LoVo (cell line): ENCODE measurements at regions not wholly inside any gene's neighbourhood (a gene's known extent, or its start where the extent isn't known, plus 50 kb on each side); places are given as distances from the start of the nearest gene placed in this dataset.
"Not testable (repeated sequence)": the region's sequence is repeated elsewhere in the genome, so short reads cannot be mapped to it uniquely, and the experiment has no call there.

ENCODE experiments used
- DNase-seq: peaks from one replicate; pipeline ENCODE4 v3.0.0-alpha.2; 2016; ENCODE audit warnings: low spot score

DNA sequence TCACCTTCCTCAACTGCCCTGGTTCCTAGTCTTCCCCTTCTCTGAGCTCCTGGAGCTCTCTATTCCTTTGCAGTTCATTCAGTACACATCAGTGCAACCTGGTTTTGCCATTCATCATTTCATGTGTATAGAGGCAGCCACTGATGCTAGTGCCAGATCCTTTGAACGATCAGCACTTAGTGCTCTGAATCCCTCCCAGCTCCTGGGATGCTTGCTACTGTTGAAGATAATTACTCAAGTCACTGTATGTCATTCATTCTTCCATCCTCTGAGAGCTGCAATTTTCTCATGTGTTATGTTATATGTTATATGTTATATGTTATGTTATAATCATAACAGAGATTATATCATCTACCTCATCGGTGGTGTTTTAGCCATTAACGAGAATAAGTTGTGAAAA, 98.5 kb upstream of the UXS1 start:
- DNase-seq, result no peak

DNA sequence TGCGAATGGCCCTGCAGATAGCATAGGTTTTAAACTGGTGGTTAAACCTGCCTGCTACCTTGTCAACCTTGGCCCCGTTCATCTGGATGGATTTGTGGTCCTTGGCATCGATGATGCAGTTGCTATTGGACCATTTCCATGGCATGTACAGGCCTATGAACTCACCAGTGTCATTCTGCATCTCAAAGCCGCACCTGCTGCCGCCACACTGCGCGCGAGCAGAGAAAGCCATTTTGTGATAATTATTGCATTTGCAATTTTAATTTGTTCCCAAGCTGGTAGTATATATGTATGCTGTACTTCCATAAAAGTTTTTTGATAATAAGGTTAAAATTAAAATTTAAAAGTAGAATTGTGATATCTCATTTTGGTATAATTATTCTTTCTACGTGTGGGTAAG, 94.8 kb upstream of the UXS1 start:
- no peak for DNase-seq

DNA sequence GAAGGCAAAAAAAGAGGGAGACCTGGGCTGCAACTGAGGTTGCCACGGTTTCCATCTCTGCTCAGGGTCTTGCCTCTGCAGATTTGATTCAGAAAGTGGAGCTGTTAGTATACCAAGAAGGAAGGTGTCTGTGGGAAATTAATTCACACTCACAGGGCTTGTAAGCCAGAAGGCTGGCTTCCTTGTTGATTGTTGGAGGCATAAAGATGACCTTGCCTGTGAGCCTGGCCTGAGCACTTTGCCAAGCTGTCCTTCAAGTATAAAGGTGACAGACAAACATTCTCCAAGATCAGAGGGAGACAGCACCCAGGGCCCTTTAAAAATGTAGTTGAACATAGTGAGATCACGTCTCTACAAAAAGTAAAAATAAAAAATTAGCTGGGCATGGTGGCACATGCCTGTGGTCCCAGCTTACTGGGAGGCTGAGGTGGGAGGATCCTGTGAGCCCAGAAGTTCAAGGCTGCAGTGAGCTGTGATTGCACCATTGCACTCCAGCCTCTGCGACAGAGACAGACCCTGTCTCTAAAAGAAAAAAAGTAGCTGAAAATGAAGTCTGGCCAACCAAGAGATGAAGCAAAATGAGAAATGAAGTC, 91.2 kb upstream of the UXS1 start:
- no peak for DNase-seq

DNA sequence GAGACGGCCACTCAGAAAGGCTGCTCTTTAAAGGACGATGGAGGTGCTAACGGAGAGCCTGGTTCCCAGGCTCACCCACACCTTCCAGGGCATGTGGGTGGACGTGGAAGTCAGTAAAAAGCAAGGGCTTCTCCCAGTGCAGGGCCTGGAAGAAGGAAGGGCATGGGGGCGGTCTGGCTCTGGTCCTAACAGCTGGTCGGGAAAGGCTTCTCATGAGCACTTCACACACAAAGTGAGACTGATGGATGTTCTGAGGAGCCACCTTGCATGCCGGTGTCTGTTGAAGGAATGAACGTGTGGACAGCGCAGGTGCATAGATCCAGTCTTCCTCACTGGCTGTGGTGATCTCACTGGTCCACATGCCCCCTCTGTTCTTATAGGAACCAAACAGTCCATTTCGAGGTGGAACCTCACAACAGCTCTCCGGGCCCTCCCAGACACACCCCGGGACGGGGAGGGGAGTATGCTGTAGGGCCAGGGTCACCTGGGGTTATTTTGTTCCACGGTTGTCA, 90.6 kb upstream of the UXS1 start:
- DNase-seq, result no peak

DNA sequence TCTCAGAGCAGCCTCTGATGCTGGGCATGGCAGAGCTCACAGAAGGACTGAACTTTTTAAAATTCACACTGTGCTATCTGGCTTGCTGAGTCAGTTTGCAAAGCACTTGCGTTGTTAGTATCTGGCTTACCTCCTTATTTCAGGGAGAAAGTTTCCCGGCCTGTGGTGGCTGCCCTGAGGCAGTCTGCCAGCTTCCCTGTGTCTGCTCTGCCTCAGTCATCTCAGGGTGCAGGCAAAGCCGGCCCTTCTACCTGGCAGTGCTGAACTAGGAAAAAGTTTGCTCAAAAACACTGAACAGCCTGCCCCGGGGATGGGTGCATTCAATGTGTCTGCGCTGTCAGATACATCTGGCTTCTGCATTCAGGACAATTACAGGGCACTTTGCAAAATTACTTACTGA, 90.2 kb upstream of the UXS1 start:
- DNase-seq, result no peak

DNA sequence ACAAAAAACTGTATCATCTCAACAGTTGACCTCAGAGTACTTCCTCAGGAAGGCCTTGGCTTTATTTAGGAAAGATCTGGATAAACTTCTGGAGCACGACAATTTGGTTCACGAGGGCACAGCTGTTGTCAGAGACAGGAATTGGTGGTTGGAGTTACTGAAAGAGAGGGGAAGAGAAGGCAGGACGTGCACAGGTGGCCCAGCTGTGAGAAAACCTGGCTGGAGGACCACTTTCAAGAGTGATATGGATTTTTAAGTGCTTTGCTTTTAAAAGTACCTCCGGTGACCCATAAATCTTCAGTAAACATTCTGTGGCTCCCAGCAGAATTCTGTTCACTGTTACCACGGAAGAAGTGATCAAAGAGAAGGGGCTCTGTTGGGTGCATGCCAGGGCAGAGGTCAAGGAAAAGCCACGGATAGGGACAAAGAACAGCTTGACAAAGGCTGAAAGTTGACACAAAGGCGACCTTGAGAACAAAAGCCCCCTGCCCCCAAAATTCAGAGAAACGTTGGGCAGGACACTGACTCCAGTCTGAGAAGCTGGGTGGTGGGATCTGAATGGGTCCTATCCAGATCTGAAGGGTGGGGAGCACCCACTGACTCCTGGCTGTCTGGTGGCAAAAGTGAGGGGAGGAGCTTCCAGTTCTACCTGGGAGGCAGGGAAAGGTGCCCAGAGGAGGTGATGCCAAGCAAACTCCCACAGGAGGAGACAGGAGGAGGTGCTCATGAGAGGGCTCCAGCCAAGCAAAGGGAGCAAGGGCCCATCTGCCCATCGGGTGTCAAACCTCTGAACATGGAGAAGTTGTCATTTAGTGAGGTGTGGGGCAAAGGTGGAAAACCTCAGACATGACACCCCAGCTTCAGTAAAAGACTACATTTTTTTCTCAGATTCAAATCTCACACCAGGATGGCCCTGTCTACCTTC, 89.4 kb upstream of the UXS1 start:
- not testable (repeated sequence) for DNase-seq

DNA sequence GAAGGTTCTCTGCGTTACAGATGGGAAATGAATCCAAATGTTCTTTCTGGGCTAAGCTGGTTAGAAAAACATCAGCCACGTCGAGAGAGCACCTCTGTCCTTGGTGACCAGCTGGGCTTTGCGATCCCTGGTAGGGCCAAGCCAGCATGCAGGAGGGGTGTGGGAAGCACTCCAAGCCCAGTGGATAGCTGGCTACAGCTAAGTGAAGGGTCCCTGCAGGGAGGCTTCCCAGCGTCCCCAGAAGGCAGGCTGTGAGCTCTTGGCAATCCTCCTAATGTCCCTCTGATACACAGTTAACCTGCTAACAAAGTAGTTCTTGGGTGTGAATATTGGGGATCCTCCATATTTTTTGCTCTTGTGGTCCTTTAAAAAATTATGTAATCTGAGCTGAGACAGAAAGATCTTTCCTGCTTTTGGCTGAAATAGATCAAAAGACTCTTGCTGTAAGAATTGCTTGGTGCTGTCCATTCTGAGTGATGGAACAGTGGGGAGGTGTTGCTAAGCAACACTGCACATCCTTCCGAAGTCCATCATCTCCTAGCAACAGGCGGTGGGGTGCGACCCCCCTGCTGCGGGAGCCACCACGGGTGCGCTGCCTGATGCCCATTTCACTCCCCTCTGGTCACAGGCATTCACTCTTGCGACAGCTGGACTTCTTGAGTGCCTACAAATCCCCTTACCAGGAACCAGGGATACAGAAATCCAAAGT, 88.5 kb upstream of the UXS1 start:
- DNase-seq, result no peak

DNA sequence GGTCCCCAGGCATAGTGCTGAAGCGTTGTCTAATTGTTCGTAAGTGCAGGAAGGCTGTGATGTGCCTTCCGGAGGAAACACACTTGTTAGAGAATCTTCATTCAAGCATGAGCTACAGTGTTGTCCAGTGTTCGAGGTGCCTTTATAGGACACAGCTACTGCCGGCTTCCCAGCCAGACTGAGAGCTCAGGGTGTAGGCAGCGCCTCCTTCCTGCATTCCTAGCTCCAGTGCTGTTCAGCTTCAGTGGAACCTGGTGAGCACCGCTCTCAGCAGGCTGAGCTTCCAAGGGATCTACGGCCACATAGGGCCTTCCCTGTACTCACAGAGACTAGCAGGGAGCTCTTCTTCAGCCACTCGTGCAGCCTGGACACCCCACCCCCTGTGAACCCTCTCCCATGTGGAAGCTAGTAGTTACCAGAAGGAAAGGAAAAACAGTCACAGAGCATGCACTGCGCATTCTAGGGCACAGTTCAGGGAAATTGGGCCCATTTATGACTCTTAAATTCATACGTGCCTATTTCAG, 87.9 kb upstream of the UXS1 start:
- not testable (repeated sequence) for DNase-seq

DNA sequence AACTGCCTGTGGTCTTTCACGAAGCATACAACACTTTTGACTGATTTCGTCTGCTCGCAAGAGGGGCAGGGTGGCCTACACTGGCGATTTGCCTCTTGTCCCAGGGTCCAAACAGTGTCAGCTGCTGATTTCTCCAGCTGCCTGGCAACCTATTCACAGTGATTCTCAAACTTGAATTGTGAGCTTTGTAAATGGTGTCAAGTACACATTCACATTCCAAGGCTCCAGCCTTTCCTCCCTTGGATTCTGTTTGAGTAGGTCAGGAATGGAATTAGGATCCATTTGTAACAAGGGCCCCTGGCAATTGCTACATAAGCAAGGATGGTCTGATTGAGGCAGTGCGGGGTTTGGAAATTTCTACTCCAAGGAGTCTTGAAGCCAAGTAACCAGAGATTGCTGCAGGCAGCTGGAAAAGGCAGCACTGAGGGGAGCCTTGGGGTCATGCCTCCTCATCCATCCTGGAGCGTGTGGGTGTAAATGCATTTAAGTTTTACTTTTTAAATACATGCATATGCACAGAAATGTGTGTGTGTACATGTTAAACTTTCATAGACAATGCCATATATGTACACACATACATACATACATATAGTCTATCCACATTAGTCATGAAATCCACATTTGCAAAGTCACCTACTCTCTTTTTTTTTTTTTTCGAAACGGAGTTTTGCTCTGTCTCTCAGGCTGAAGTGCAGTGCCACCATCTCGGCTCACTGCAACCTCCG, 86.8 kb upstream of the UXS1 start:
- DNase-seq, result no peak

DNA sequence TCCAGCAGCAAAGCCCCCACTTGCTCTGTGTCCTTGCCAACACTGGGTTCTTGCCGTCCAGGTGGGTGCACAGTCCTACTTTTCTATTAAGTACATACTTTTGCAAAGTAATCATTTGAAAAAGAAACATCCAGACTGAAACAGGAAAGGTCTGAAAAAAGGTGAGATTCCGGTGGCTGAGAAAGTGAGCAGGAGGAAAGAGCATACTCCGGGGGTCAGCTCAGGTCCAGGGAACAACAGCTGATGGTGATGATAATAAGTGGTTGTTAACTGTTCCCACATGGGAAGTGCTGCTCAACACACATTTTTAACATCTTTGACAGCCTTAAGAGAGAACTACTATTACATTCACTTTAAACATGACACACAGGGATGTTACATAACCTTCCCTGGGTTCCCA, 86.1 kb upstream of the UXS1 start:
- DNase-seq, result no peak

DNA sequence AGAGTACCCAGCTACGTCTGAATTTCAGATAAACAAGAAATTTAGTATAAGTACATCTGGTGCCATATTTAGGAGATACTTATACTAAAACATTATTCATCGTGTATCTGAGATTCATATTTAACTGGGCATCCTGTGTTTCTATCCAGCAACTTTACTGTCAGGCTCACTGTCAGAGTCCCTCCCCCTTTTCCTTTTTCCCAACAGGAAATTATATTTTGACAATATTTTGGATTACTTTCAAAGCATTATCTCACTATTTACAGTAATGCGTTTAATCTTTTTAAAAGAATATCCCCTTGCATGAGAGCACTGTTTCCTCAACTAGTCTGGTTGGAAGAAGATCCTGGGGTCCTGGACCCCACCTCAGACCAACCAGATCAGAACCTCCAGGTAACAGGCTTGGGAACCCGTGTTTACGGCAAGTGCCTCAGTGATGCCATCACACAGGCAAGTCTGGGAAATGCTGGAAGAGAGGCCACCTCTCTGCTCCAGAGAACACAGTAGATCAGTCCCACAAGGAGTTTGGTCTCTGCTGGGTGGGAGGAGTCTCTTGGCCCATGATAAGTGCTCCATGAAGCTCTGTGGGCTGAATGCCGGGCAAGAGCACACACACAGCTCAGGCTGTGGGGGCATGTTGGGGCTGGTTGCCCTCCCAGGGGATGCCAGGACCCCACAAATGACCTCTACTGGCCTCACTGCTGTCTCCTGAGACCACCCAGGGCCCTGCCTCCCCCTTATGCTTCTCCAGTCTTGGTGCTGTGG, 84.2 kb upstream of the UXS1 start:
- no peak for DNase-seq

DNA sequence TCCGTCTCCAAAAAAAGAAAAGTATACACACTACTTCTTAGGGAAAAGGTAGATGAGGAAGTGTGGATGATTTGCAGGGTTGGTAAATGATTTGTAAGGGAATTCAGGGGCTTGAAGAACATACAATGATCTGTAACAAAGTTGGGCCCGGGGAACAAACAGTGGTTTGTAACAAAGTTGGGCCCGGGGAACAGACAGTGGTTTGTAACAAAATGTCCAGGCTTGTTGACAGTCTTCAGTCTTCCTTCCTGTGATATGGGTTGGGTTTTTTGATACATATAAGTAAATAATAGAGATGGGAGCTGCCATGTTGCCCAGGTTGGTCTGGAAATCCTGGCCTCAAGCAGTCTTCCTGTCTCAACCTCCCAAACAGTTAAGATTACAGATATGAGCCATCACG, 83.3 kb upstream of the UXS1 start:
- DNase-seq, result no peak

DNA sequence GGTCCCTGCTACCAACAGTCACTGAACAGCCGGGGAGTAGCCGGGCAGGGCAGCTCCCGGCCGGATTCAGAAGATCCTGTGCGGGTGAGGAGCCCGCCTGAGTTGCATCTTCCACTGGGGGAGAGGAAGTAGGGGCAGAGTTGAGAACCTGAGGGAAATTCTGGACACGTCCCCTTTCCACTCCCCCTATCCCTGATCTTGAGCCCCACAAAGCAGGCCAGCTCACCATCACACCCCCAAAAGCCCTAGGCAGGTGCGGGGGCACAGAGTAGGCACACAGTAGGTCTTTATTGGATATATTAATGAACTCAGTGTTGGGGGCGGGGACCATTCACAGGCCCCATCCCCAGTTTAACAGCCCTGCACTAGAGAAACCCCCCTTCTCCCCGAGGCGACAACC, 81.9 kb upstream of the UXS1 start:
- DNase-seq, result no peak

DNA sequence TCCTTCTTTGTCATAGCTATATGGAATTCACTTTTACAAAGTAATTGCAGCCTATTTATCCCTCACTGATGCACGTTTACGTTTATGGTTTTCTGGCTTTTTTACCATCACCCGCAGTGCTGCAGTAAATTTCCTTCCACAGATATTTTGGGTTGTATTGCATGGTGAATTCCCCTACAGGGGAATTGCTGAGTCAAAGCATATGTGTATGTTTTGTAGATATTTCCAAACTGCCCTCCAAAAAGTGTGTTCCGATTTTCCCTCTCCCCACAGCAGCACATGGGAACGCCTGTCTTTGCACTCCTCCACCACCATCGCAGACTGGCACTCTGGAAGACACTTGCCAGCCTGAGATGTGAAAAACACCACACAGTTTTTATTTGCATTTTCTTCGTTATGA, 80.6 kb upstream of the UXS1 start:
- DNase-seq, result no peak

DNA sequence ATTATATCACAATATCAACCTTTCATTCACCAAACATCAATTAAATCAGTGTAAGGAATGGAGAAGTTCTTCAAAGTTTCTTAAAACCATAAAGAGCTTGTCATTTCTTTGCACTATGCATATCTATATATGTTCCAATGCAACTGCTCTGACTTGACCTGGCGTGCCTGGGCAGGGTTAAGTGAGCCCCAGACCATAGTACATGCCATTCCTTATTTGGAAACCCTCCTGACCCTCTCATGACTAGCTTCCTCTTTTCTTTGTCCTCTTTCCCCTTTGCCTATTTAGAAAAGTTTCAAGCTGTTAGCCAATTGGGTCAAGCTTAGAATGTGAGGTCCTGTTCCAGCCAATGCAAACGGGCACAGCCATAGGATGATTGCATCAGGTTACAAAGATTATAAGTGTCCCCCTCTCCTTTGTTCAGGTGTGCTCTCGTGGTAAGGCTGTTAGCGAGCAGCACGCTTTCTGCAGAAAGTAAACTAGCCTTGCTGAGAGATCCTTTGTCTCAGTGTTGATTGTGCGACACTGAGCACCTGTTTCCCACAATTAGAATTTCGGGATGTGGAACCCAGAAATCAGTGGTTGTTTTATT, 78.2 kb upstream of the UXS1 start:
- no peak for DNase-seq

DNA sequence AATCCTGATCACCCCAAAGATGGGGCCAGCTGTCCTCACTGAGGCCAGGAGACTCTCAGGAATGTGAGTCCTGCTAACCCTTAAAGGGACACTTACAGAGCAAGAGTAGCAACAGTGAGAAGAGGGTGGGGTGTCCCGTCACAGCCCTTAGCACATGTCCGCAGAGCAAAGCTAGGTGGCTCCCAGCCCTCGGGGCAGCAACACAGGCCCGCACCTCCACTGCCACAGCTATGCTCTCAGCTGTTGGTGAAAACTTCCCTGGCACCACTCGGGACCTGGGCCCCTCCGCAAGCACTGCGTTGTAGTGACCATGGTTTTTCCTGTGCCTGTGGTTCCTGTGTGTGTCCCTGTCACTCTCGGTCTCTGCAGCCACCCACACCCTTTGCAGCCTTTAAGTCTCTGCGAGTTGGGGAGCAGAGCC, 76.4 kb upstream of the UXS1 start:
- DNase-seq, result no peak

DNA sequence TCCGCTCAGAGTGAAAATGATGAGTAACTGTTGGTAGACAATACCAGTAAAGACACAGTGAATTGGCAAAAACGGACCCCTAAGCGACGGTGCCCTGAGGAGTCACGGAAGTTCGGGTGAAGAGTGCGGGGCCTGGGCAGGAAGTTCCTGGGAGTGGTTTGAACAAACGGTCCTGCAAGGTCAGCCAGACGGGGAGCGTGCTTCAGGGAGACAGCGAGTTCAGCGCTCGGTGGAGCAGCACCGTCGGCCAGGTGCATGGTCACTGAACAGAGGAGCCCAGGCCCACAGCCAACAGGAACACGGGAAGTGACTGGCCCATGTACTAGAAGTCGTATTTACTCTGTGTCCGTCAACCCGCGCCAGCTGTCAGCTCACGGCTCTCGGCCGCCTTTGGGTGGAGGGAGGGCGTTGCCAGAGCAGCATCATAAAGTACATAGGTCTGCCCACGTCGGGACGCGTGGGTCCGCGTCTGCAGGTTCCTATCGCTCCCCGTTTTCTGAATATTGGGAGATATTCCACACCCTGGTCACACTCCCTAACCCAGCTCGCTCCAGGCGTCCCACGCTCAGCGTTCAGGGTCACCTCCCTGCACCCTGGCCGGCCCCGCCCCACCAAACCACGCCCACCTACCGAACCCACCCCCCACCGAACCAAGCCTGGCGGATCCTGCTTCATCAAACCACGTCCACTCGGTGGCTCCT, 75.6 kb upstream of the UXS1 start:
- peak; percentile 47 for DNase-seq

DNA sequence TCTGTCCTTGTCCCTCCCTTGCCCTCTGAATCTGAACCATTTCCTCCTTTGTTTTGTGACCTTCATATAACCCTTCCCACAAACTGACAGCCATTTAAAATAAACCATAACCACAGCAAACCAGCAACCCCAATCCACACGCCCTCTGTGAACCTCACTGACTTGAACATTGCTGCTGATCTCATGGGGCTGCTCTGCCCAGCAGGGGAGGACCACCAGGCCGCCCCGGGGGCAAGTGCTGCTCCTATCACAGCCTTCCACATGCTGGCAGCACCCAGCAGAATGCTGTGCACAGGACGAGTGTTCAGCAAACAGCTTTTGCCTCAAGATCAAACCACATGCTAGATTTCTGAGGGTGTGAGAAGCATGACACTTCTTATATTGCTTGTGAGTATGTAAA, 73.9 kb upstream of the UXS1 start:
- no peak for DNase-seq

DNA sequence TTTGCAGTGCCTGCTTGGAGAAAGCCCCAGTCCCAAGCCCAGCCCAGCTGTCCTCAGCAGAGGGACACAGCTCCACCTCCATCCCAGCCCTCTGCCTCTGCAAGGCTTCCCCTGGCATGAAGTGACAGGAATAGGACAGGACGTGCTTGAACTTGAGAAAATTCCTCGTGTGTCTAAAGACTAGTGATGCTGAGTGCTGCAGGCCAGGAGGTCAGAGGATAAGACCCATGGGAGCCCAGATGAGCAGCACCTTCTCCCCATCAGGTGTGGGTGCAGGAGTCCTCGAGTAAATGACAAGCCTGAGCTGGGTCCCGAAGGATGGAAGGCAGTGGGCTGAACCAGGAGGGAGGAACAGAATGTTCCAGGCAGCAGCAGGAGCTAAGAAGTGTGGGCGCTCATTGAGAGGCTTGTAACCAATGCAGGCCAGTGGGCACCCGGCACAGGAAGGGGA, 67.8 kb upstream of the UXS1 start:
- no peak for DNase-seq

DNA sequence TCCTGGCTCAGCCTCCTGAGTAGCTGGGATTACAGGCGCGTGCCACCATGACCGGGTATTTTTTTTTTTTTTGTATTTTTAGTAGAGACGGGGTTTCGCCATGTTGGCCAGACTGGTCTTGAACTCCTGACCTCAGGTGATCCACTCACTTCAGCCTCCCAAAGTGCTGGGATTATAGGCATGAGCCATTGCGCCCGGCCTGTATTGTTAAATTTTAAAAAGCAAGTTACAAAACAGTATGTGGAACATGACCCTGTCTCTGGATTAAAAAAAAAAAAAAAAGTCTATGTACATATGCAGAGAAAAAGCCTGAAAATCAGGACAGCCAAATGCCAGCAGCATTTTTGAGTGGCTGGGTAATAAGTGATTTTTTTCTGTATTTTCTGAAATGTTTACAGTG, 64.8 kb upstream of the UXS1 start:
- not testable (repeated sequence) for DNase-seq
